Cardiac muscle cell (in vitro differentiated cells and primary cell): ENCODE measurements at regions not wholly inside any gene's neighbourhood (a gene's known extent, or its start where the extent isn't known, plus 50 kb on each side); places are given as distances from the start of the nearest gene placed in this dataset.

Source experiments
- DNase-seq, 2 donors: peaks; one replicate each; pipeline versions ENCODE4 v3.0.0 to v3.0.0-alpha.2; 2010 to 2017; ENCODE audit warnings: low read depth in 1 of 2, low spot score in 1 of 2
- H3K27ac ChIP-seq: fragments of 200-600 bp; sonication (generic); 2 replicates; pipeline ENCODE4 v1.5.1; 2016
- H3K27me3 ChIP-seq: fragments of 200-600 bp; sonication (generic); 2 replicates; pipeline ENCODE4 v1.6.0; 2016; ENCODE audit warnings: control low read depth
- H3K36me3 ChIP-seq: fragments of 200-600 bp; sonication (generic); 2 replicates; pipeline ENCODE4 v1.5.1; 2016; ENCODE audit warnings: control low read depth
- H3K4me1 ChIP-seq: fragments of 200-600 bp; sonication (generic); 2 replicates; pipeline ENCODE4 v1.8.1; 2017; ENCODE audit warnings: low read depth, mild to moderate bottlenecking, mixed run types
- H3K4me3 ChIP-seq: fragments of 200-600 bp; sonication (generic); 2 replicates; pipeline ENCODE4 v1.5.1; 2016; ENCODE audit warnings: mild to moderate bottlenecking
- H3K9me3 ChIP-seq: fragments of 200-600 bp; sonication (generic); 2 replicates; pipeline ENCODE4 v1.5.1; 2017; ENCODE audit warnings: low read depth, mild to moderate bottlenecking, control low read depth
- CTCF ChIP-seq: IDR thresholded peaks from 2 replicates; pipeline ENCODE4 v1.5.1; 2012; ENCODE audit warnings: low read depth, mild to moderate bottlenecking, low read length

GRCh38 chr1:4424766-4425165, 229.6 kb upstream of the AJAP1 start:
- no peaks in the 10 kb centered on the region for H3K27me3 ChIP-seq
- peaks cover 4% of the 10 kb centered on the region for H3K9me3 ChIP-seq
- no peak overlapping the region for H3K27ac ChIP-seq
- TF ChIP-seq CTCF = no peak
- no peaks in the 10 kb centered on the region for H3K4me1 ChIP-seq
- no peak overlapping the region for H3K4me3 ChIP-seq
- H3K36me3 ChIP-seq = no peaks in the 10 kb centered on the region
- no peak for DNase-seq

- peaks cover 4% of the 10 kb centered on the region for H3K9me3 ChIP-seq
- no peaks in the 10 kb centered on the region for H3K36me3 ChIP-seq
- no peak overlapping the region for H3K27ac ChIP-seq
- no peak for TF ChIP-seq CTCF
- DNase-seq = no peak
- H3K4me1 ChIP-seq = no peaks in the 10 kb centered on the region
- H3K4me3 ChIP-seq = no peak overlapping the region
- no peaks in the 10 kb centered on the region for H3K27me3 ChIP-seq
Measured at GRCh38 chr1:4425892-4426291, 228.5 kb upstream of the AJAP1 start.

GRCh38 chr1:4428711-4429110, 225.7 kb upstream of the AJAP1 start:
- H3K27me3 ChIP-seq = no peaks in the 10 kb centered on the region
- TF ChIP-seq CTCF = no peak
- DNase-seq = no peak
- no peak overlapping the region for H3K27ac ChIP-seq
- H3K9me3 ChIP-seq = peaks cover 4% of the 10 kb centered on the region
- H3K36me3 ChIP-seq = no peaks in the 10 kb centered on the region
- H3K4me1 ChIP-seq = no peaks in the 10 kb centered on the region
- no peak overlapping the region for H3K4me3 ChIP-seq

GRCh38 chr1:4430406-4431365, 223.7 kb upstream of the AJAP1 start:
- H3K4me3 ChIP-seq = no peak overlapping the region
- no peaks in the 10 kb centered on the region for H3K9me3 ChIP-seq
- no peaks in the 10 kb centered on the region for H3K4me1 ChIP-seq
- no peaks in the 10 kb centered on the region for H3K27me3 ChIP-seq
- no peak for DNase-seq
- TF ChIP-seq CTCF = no peak
- H3K27ac ChIP-seq = no peak overlapping the region
- no peaks in the 10 kb centered on the region for H3K36me3 ChIP-seq

GRCh38 chr1:4431491-4431890, 222.9 kb upstream of the AJAP1 start:
- TF ChIP-seq CTCF = no peak
- Histone ChIP-seq H3K36me3 (no peaks in the 10 kb centered on the region), H3K9me3 (no peaks in the 10 kb centered on the region), H3K27ac (no peak overlapping the region), H3K4me3 (no peak overlapping the region), H3K27me3 (no peaks in the 10 kb centered on the region), H3K4me1 (no peaks in the 10 kb centered on the region)
- DNase-seq = no peak
